GM12878 (cell line): ENCODE measurements at regions not wholly inside any gene's neighbourhood (a gene's known extent, or its start where the extent isn't known, plus 50 kb on each side); places are given as distances from the start of the nearest gene placed in this dataset.

ENCODE experiments used
- ATAC-seq: fragments of 200-7000 bp; cut with Tn5 transposase; 3 replicates; pipeline ENCODE4 v1.9.1; 2020; ENCODE audit warnings: mild to moderate bottlenecking, moderate library complexity
- BruUV-seq: library from RNA; stranded (reverse); fragments of 400-500 nt; replicated peaks from 2 replicates; lab custom pipeline; 2021; lab: Mats Ljungman, UMichigan
- CTCF ChIA-PET: fragments of 300-600 bp; sonication (Branson Sonifier 250); formaldehyde crosslinking; extraction: SDS; loops from one replicate; lab custom pipeline; 2021; ENCODE audit warnings: inconsistent platforms; lab: Yijun Ruan, JAX
- POLR2A ChIA-PET: fragments of 350-600 bp; formaldehyde crosslinking; extraction: SDS; loops from one replicate; lab custom pipeline; 2021; ENCODE audit warnings: inconsistent platforms; lab: Charles Lee
- RAD21 ChIA-PET: fragments of 300-600 bp; sonication (Branson Sonifier 250); formaldehyde crosslinking; loops from one replicate; lab custom pipeline; 2023; ENCODE audit warnings: antibody characterized with exemption; ENCODE audit not compliant: unreplicated experiment; lab: Charles Lee
- SMC1A ChIA-PET: fragments of 300-600 bp; sonication (Branson Sonifier 250); formaldehyde crosslinking; loops from one replicate; lab custom pipeline; 2023; ENCODE audit not compliant: unreplicated experiment, uncharacterized antibody; lab: Charles Lee
- DNase-seq: peaks from one replicate; pipeline ENCODE4 v3.0.0-alpha.2; 2011; ENCODE audit warnings: low read depth, low spot score
- FAIRE-seq: peaks from 3 replicates; lab custom pipeline; 2011; peaks lifted over from hg19 to GRCh38; lab: Jason Lieb, UNC
- H2AFZ ChIP-seq: 2 replicates; pipeline ENCODE4 v1.6.0; 2011; ENCODE audit warnings: low read depth, low read length, control low read depth; ENCODE audit not compliant: control insufficient read depth
- H3K27ac ChIP-seq: 2 replicates; pipeline ENCODE4 v1.5.1; 2011; ENCODE audit warnings: control low read depth; ENCODE audit not compliant: control insufficient read depth, insufficient read depth
- H3K27me3 ChIP-seq, 2 experiments: replicated peaks in 1 of 2; 2 replicates each; pipeline versions ENCODE4 v1.6.0 to v1.6.1; 2011; ENCODE audit warnings: low read length in 1 of 2; ENCODE audit not compliant: control insufficient read depth in 2 of 2, insufficient read depth in 2 of 2
- H3K36me3 ChIP-seq, 2 experiments: 2 replicates each; pipeline ENCODE4 v1.5.1; 2011; ENCODE audit warnings: low read length in 1 of 2; ENCODE audit not compliant: control insufficient read depth in 2 of 2, insufficient read depth in 2 of 2
- H3K4me1 ChIP-seq: 2 replicates; pipeline ENCODE4 v1.6.1; 2011; ENCODE audit warnings: mild to moderate bottlenecking, low read length, moderate library complexity, mixed read lengths; ENCODE audit not compliant: control insufficient read depth, insufficient read depth
- H3K4me2 ChIP-seq: 2 replicates; pipeline ENCODE4 v1.6.0; 2011; ENCODE audit warnings: control low read depth; ENCODE audit not compliant: control insufficient read depth, insufficient read depth
- H3K4me3 ChIP-seq: fragments of 200-600 bp; sonication (generic); 2 replicates; pipeline ENCODE4 v1.5.1; 2016
- H3K79me2 ChIP-seq: 2 replicates; pipeline ENCODE4 v1.6.0; 2011; ENCODE audit warnings: low read length; ENCODE audit not compliant: control insufficient read depth, insufficient read depth
- H3K9ac ChIP-seq: 2 replicates; pipeline ENCODE4 v1.8.0; 2011; ENCODE audit warnings: low read length, control low read depth, mixed read lengths; ENCODE audit not compliant: control insufficient read depth, insufficient read depth
- H3K9me3 ChIP-seq: replicated peaks from 3 replicates; pipeline ENCODE4 v1.5.1; 2011; ENCODE audit warnings: mild to moderate bottlenecking, low read length; ENCODE audit not compliant: control insufficient read depth, insufficient read depth
- H4K20me1 ChIP-seq: 2 replicates; pipeline ENCODE4 v1.6.0; 2011; ENCODE audit not compliant: control insufficient read depth, insufficient read depth
- DPF2 ChIP-seq: fragments of 450-650 bp; IDR thresholded peaks from 2 replicates; pipeline ENCODE4 v1.6.1; 2017; ENCODE audit warnings: mild to moderate bottlenecking
- ESRRA ChIP-seq: IDR thresholded peaks from 2 replicates; pipeline ENCODE4 v1.6.1; 2012; ENCODE audit warnings: mild to moderate bottlenecking, low read length, improper control_type of control experiment
- JUNB ChIP-seq: IDR thresholded peaks from 2 replicates; pipeline ENCODE4 v1.6.1; 2016; ENCODE audit warnings: antibody characterized with exemption, mild to moderate bottlenecking
- MTA2 ChIP-seq: fragments of 450-650 bp; IDR thresholded peaks from 2 replicates; pipeline ENCODE4 v1.6.1; 2016; ENCODE audit warnings: low read depth, mild to moderate bottlenecking, moderate library complexity
- NBN ChIP-seq: fragments of 450-650 bp; IDR thresholded peaks from 2 replicates; pipeline ENCODE4 v1.6.1; 2016
- NRF1 ChIP-seq: conservative IDR thresholded peaks from 2 replicates; pipeline ENCODE4 v1.6.1; 2011; ENCODE audit warnings: mild to moderate bottlenecking, low read depth, low read length, improper control_type of control experiment
- RB1 ChIP-seq: fragments of 450-650 bp; formaldehyde crosslinking; IDR thresholded peaks from 2 replicates; pipeline ENCODE4 v1.6.1; 2017; ENCODE audit warnings: mild to moderate bottlenecking, borderline replicate concordance
- SIX5 ChIP-seq: IDR thresholded peaks from 2 replicates; pipeline ENCODE4 v1.6.1; 2011; ENCODE audit warnings: mild to moderate bottlenecking, low read depth, low read length, moderate library complexity; ENCODE audit not compliant: severe bottlenecking
- SREBF2 ChIP-seq: IDR thresholded peaks from 2 replicates; pipeline ENCODE4 v1.6.1; 2012; ENCODE audit warnings: mild to moderate bottlenecking, low read length
- TCF3 ChIP-seq: IDR thresholded peaks from 2 replicates; pipeline ENCODE4 v1.6.1; 2012; ENCODE audit warnings: low read depth, mild to moderate bottlenecking, low read length, borderline replicate concordance; ENCODE audit not compliant: insufficient read depth
- WGBS: methylation state at CpG from one replicate; pipeline ENCODE4 v1.1.6; 2016; ENCODE audit warnings: low lambda C conversion rate; ENCODE audit not compliant: insufficient replicate concordance, insufficient coverage; ENCODE audit errors: missing lambda C conversion rate; 5-methylcytosine and 5-hydroxymethylcytosine counted together
- in situ Hi-C: fragments of 300-500 bp; cut with MboI; formaldehyde crosslinking; loops from 9 replicates; pipeline ENCODE4 v1.14.3; 2018; ENCODE audit warnings: mixed read lengths
- intact Hi-C: fragments of 100-400 bp; cut with micrococcal nuclease; formaldehyde crosslinking; loops from one replicate; pipeline ENCODE4 v1.14.2; 2022; ENCODE audit not compliant: unreplicated experiment
- TF ChIP-seq, protein P1 (sequence below): fragments of 450-650 bp; IDR thresholded peaks from 2 replicates; pipeline ENCODE4 v1.6.1; 2016; ENCODE audit warnings: mild to moderate bottlenecking, moderate library complexity, borderline replicate concordance

DNA sequence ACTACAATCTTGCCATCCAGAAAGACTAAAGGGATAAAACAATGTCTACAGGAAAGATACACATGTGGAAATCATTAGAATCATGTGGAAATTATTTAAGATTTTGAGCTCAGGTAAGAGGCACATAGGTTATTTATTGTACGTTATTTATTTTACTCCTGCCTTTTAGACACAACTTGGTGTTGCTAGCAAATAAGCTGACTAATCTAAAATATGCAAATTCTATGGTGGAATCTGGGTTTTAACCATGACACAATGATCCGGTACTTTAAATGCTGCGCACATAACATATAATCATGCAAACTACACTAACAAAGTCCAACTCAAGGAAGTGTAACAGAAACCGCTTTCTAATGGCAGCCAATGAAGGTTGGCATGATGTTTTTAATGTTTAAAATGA, 112.5 kb downstream of the IFI44 start (continued):
- TF ChIP-seq MTA2 (no peak), RB1 (no peak), NRF1 (no peak), TCF3 (no peak), NBN (no peak), SIX5 (no peak), JUNB (no peak)

DNA sequence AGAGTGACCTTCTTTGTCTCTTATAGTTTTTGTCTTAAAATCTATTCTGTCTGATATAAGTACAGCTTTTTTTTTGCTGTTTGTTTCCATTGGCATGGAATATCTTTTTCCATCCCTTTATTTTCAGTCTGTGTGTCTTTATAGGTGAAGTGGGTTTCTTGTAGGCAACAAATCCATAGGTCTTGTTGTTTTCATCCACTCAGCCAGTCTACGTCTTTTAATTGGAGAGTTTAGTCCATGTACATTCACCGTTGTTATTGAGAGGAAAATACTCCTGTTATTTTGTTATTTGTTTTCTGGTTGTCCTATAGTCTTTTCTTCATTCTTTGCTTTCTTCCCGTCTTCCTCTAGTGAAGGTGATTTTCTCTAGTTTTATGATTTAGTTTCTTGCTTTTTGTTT, 115.9 kb downstream of the IFI44 start:
- H3K4me1 ChIP-seq, result no peaks in the 10 kb centered on the region
- ChIA-PET POLR2A (no interaction called here), SMC1A (no interaction called here), RAD21 (no interaction called here), CTCF (no interaction called here)
- DNase-seq (no peak), ATAC-seq (no peak), FAIRE-seq (no peak)
- H3K9ac ChIP-seq, result no peak overlapping the region
- no peaks in the 10 kb centered on the region for H3K36me3 ChIP-seq
- no peaks in the 10 kb centered on the region for H4K20me1 ChIP-seq
- no peaks in the 10 kb centered on the region for H3K79me2 ChIP-seq
- no peak overlapping the region for H3K4me2 ChIP-seq
- TF ChIP-seq, protein P1, sequence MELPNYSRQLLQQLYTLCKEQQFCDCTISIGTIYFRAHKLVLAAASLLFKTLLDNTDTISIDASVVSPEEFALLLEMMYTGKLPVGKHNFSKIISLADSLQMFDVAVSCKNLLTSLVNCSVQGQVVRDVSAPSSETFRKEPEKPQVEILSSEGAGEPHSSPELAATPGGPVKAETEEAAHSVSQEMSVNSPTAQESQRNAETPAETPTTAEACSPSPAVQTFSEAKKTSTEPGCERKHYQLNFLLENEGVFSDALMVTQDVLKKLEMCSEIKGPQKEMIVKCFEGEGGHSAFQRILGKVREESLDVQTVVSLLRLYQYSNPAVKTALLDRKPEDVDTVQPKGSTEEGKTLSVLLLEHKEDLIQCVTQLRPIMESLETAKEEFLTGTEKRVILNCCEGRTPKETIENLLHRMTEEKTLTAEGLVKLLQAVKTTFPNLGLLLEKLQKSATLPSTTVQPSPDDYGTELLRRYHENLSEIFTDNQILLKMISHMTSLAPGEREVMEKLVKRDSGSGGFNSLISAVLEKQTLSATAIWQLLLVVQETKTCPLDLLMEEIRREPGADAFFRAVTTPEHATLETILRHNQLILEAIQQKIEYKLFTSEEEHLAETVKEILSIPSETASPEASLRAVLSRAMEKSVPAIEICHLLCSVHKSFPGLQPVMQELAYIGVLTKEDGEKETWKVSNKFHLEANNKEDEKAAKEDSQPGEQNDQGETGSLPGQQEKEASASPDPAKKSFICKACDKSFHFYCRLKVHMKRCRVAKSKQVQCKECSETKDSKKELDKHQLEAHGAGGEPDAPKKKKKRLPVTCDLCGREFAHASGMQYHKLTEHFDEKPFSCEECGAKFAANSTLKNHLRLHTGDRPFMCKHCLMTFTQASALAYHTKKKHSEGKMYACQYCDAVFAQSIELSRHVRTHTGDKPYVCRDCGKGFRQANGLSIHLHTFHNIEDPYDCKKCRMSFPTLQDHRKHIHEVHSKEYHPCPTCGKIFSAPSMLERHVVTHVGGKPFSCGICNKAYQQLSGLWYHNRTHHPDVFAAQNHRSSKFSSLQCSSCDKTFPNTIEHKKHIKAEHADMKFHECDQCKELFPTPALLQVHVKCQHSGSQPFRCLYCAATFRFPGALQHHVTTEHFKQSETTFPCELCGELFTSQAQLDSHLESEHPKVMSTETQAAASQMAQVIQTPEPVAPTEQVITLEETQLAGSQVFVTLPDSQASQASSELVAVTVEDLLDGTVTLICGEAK, result no peak
- TF ChIP-seq DPF2 (no peak), SREBF2 (no peak), ESRRA (no peak), JUNB (no peak)
- H3K27me3 ChIP-seq, result no peaks in the 10 kb centered on the region
- BruUV-seq, result no TSS peak
- H3K9me3 ChIP-seq, result no peaks in the 10 kb centered on the region
- no peak overlapping the region for H3K4me3 ChIP-seq
- no peak overlapping the region for H2AFZ ChIP-seq
- in situ Hi-C loops, result no loop called here
- WGBS, result 55% methylated on average over 3 of the region's 3 CpGs
- intact Hi-C loops, result no loop called here
- H3K27ac ChIP-seq, result no peak overlapping the region
